Stimulated activated naive CD8-positive, alpha-beta T cell treated with anti-CD3 and anti-CD28 coated beads, Interleukin-15, Interleukin-2, amounts not matched to agents 100 ng/mL and 50 ng/mL, for 24 hours (primary cell): ENCODE measurements at regions not wholly inside any gene's neighbourhood (a gene's known extent, or its start where the extent isn't known, plus 50 kb on each side); places are given as distances from the start of the nearest gene placed in this dataset.

ENCODE experiments used
- H3K27ac Mint-ChIP-seq: one replicate; pipeline ENCODE4 v1.8.0; 2021; ENCODE audit warnings: mild to moderate bottlenecking, mixed read lengths
- H3K27me3 Mint-ChIP-seq: one replicate; pipeline ENCODE4 v1.8.0; 2021; ENCODE audit warnings: mixed read lengths
- H3K36me3 Mint-ChIP-seq: one replicate; pipeline ENCODE4 v1.8.0; 2021; ENCODE audit warnings: low read depth, mixed read lengths
- H3K4me1 Mint-ChIP-seq: one replicate; pipeline ENCODE4 v1.8.0; 2021; ENCODE audit warnings: low read depth, mixed read lengths
- H3K4me3 Mint-ChIP-seq: one replicate; pipeline ENCODE4 v1.8.0; 2021; ENCODE audit warnings: mild to moderate bottlenecking, mixed read lengths
- H3K9me3 Mint-ChIP-seq: one replicate; pipeline ENCODE4 v1.8.0; 2021; ENCODE audit warnings: mixed read lengths

GRCh38 chr11:104320097-104320496 is 156.2 kb upstream of the PDGFD start:
- Mint-ChIP-seq H3K4me3 (no peak overlapping the region), H3K27ac (no peak overlapping the region), H3K4me1 (no peaks in the 10 kb centered on the region), H3K27me3 (no peaks in the 10 kb centered on the region), H3K9me3 (no peaks in the 10 kb centered on the region), H3K36me3 (no peaks in the 10 kb centered on the region)

GRCh38 chr11:104319396-104319795 is 155.4 kb upstream of the PDGFD start:
- Mint-ChIP-seq H3K36me3 (no peaks in the 10 kb centered on the region), H3K4me1 (no peaks in the 10 kb centered on the region), H3K9me3 (no peaks in the 10 kb centered on the region), H3K27me3 (no peaks in the 10 kb centered on the region), H3K4me3 (no peak overlapping the region), H3K27ac (no peak overlapping the region)

GRCh38 chr11:104306862-104307474 is 143.0 kb upstream of the PDGFD start:
- Mint-ChIP-seq H3K4me3 (no peak overlapping the region), H3K36me3 (no peaks in the 10 kb centered on the region), H3K9me3 (no peaks in the 10 kb centered on the region), H3K27ac (no peak overlapping the region), H3K4me1 (no peaks in the 10 kb centered on the region), H3K27me3 (no peaks in the 10 kb centered on the region)

- Mint-ChIP-seq H3K9me3 (no peaks in the 10 kb centered on the region), H3K27me3 (no peaks in the 10 kb centered on the region), H3K4me3 (no peak overlapping the region), H3K27ac (no peak overlapping the region), H3K36me3 (no peaks in the 10 kb centered on the region), H3K4me1 (no peaks in the 10 kb centered on the region)
Observed at GRCh38 chr11:104301776-104302175, 137.8 kb upstream of the PDGFD start.

GRCh38 chr11:104291646-104292045 is 127.7 kb upstream of the PDGFD start:
- Mint-ChIP-seq H3K9me3 (no peaks in the 10 kb centered on the region), H3K36me3 (no peaks in the 10 kb centered on the region), H3K27me3 (no peaks in the 10 kb centered on the region), H3K4me1 (no peaks in the 10 kb centered on the region), H3K27ac (no peak overlapping the region), H3K4me3 (no peak overlapping the region)

GRCh38 chr11:104286129-104286528 is 122.2 kb upstream of the PDGFD start:
- Mint-ChIP-seq H3K9me3 (peaks cover 3% of the 10 kb centered on the region), H3K27me3 (no peaks in the 10 kb centered on the region), H3K27ac (no peak overlapping the region)

GRCh38 chr11:104279587-104279986 is 115.6 kb upstream of the PDGFD start:
- H3K36me3 Mint-ChIP-seq, result no peaks in the 10 kb centered on the region
- no peaks in the 10 kb centered on the region for H3K4me1 Mint-ChIP-seq
- no peaks in the 10 kb centered on the region for H3K27me3 Mint-ChIP-seq
- peaks cover 3% of the 10 kb centered on the region for H3K9me3 Mint-ChIP-seq
- H3K27ac Mint-ChIP-seq, result no peak overlapping the region
- H3K4me3 Mint-ChIP-seq, result no peak overlapping the region

More at GRCh38 chr11:104286129-104286528, 122.2 kb upstream of the PDGFD start:
- no peaks in the 10 kb centered on the region for H3K4me1 Mint-ChIP-seq
- no peak overlapping the region for H3K4me3 Mint-ChIP-seq
- no peaks in the 10 kb centered on the region for H3K36me3 Mint-ChIP-seq

- Mint-ChIP-seq H3K9me3 (no peaks in the 10 kb centered on the region), H3K36me3 (no peaks in the 10 kb centered on the region), H3K27me3 (no peaks in the 10 kb centered on the region), H3K27ac (no peak overlapping the region), H3K4me1 (no peaks in the 10 kb centered on the region), H3K4me3 (no peak overlapping the region)
Observed at GRCh38 chr11:104275992-104276391, 112.0 kb upstream of the PDGFD start.

- Mint-ChIP-seq H3K27me3 (no peaks in the 10 kb centered on the region), H3K4me3 (no peak overlapping the region), H3K4me1 (no peaks in the 10 kb centered on the region), H3K36me3 (no peaks in the 10 kb centered on the region), H3K27ac (no peak overlapping the region), H3K9me3 (no peaks in the 10 kb centered on the region)
Observed at GRCh38 chr11:104260456-104260855, 96.5 kb upstream of the PDGFD start.

- no peaks in the 10 kb centered on the region for H3K4me1 Mint-ChIP-seq
- H3K9me3 Mint-ChIP-seq, result no peaks in the 10 kb centered on the region
- no peaks in the 10 kb centered on the region for H3K27me3 Mint-ChIP-seq
Observed at GRCh38 chr11:104259121-104259610, 95.2 kb upstream of the PDGFD start.

GRCh38 chr11:104256525-104256924 is 92.6 kb upstream of the PDGFD start:
- no peaks in the 10 kb centered on the region for H3K27me3 Mint-ChIP-seq
- H3K36me3 Mint-ChIP-seq, result no peaks in the 10 kb centered on the region
- no peak overlapping the region for H3K4me3 Mint-ChIP-seq
- H3K9me3 Mint-ChIP-seq, result no peaks in the 10 kb centered on the region
- H3K4me1 Mint-ChIP-seq, result no peaks in the 10 kb centered on the region
- H3K27ac Mint-ChIP-seq, result no peak overlapping the region

More at GRCh38 chr11:104259121-104259610, 95.2 kb upstream of the PDGFD start:
- Mint-ChIP-seq H3K27ac (no peak overlapping the region), H3K4me3 (no peak overlapping the region), H3K36me3 (no peaks in the 10 kb centered on the region)

GRCh38 chr11:104254347-104254746 is 90.4 kb upstream of the PDGFD start:
- Mint-ChIP-seq H3K4me3 (no peak overlapping the region), H3K9me3 (no peaks in the 10 kb centered on the region), H3K27ac (no peak overlapping the region), H3K4me1 (no peaks in the 10 kb centered on the region), H3K36me3 (no peaks in the 10 kb centered on the region), H3K27me3 (no peaks in the 10 kb centered on the region)

- no peaks in the 10 kb centered on the region for H3K27me3 Mint-ChIP-seq
- peaks cover 4% of the 10 kb centered on the region for H3K9me3 Mint-ChIP-seq
- no peaks in the 10 kb centered on the region for H3K36me3 Mint-ChIP-seq
- no peak overlapping the region for H3K27ac Mint-ChIP-seq
- no peak overlapping the region for H3K4me3 Mint-ChIP-seq
- no peaks in the 10 kb centered on the region for H3K4me1 Mint-ChIP-seq
Observed at GRCh38 chr11:104246590-104246989, 82.6 kb upstream of the PDGFD start.

- no peak overlapping the region for H3K4me3 Mint-ChIP-seq
- no peaks in the 10 kb centered on the region for H3K9me3 Mint-ChIP-seq
- no peaks in the 10 kb centered on the region for H3K4me1 Mint-ChIP-seq
- H3K27ac Mint-ChIP-seq, result no peak overlapping the region
- no peaks in the 10 kb centered on the region for H3K36me3 Mint-ChIP-seq
- H3K27me3 Mint-ChIP-seq, result no peaks in the 10 kb centered on the region
Observed at GRCh38 chr11:104238916-104239315, 75.0 kb upstream of the PDGFD start.

GRCh38 chr11:104225047-104225446 is 61.1 kb upstream of the PDGFD start:
- Mint-ChIP-seq H3K27ac (no peak overlapping the region), H3K4me3 (no peak overlapping the region), H3K27me3 (no peaks in the 10 kb centered on the region), H3K9me3 (no peaks in the 10 kb centered on the region), H3K36me3 (no peaks in the 10 kb centered on the region), H3K4me1 (no peaks in the 10 kb centered on the region)

- Mint-ChIP-seq H3K9me3 (peaks cover 3% of the 10 kb centered on the region), H3K27me3 (no peaks in the 10 kb centered on the region), H3K27ac (no peak overlapping the region), H3K4me3 (no peak overlapping the region), H3K4me1 (no peaks in the 10 kb centered on the region), H3K36me3 (no peaks in the 10 kb centered on the region)
Observed at GRCh38 chr11:104222464-104222863, 58.5 kb upstream of the PDGFD start.
